ENCODE measurements at regions not wholly inside any gene's neighbourhood (a gene's known extent, or its start where the extent isn't known, plus 50 kb on each side); places are given as distances from the start of the nearest gene placed in this dataset.

GRCh38 chr6:16854986-16855385 is 93.7 kb upstream of the ATXN1 start:
- DNase-seq (ENCODE audit: low read depth in 2 of 2): no peak

- DNase-seq (ENCODE audit: low read depth in 2 of 2): no peak
Observed at GRCh38 chr6:16852671-16853070, 91.4 kb upstream of the ATXN1 start.

DNA sequence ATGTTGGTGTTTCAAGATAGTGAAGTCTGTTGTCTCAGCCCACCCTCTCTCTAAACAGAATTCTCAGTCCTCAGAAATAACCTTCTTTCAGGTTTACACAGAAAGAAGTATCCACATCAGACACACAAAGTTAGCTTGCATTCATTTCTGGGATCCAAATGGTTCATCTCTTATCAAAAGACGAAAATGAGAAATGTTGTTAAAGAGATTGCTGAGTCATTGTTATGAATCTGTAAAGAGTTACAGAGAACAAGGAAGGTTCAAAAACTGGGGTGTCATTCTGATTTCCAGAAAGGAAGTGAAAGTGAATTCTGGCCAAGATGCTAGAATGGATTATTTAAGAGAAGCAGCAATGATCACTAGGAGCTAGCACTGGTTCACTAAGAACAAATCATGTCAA is 90.5 kb upstream of the ATXN1 start:
- no peak for DNase-seq (ENCODE audit: low read depth in 2 of 2)

DNA sequence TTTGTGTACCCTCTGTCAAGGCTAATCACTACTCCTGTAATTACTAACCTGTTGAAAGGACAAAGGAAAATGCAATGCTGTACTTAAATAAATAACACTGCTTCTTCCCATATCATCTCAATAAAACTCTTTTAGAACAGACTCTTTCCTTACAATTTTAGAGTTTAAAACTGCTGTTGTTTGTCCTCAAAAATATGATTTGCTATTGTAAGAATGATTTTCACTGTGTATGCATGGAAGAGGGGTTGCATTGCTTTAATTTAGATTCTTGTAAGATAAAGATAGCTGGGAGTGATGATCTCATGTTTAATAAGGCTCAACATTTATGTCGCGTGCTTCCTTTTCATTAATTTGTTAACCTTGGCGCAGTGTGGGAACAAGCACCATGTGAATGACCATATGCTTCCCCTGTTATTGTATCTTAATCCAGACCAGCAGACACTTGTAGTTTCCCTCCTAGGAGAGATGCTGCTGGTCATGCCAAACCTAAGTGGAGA is 89.8 kb upstream of the ATXN1 start:
- DNase-seq (ENCODE audit: low read depth in 2 of 2): no peak

GRCh38 chr6:16850681-16851026 is 89.4 kb upstream of the ATXN1 start:
- no peak for DNase-seq (ENCODE audit: low read depth in 2 of 2)

GRCh38 chr6:16849988-16850680 is 88.9 kb upstream of the ATXN1 start:
- DNase-seq (ENCODE audit: low read depth in 2 of 2): no peak

- DNase-seq (ENCODE audit: low read depth in 2 of 2): no peak
Observed at GRCh38 chr6:16849280-16849987, 88.2 kb upstream of the ATXN1 start.

GRCh38 chr6:16846399-16846778 is 85.1 kb upstream of the ATXN1 start:
- DNase-seq (ENCODE audit: low read depth in 2 of 2): no peak

DNA sequence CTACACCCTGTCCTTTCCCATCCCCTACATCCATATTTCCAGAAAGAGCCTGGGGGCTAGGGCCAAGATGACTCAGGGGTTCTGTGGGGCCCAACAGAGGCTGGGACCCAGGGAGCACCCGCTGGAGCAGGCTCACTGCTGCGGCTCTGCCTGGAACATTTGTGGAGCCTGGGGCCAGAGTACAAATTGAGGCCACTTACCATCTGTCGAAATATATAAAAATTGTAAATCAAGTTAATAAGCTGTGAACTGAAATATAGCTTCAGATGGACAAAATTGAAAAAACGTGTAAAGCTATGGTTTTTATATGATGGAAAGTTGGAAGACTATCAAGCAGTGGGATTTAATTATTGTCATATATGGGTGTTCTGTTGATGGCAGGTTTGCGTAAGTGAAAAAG is 82.9 kb upstream of the ATXN1 start:
- no peak for DNase-seq (ENCODE audit: low read depth in 2 of 2)

DNA sequence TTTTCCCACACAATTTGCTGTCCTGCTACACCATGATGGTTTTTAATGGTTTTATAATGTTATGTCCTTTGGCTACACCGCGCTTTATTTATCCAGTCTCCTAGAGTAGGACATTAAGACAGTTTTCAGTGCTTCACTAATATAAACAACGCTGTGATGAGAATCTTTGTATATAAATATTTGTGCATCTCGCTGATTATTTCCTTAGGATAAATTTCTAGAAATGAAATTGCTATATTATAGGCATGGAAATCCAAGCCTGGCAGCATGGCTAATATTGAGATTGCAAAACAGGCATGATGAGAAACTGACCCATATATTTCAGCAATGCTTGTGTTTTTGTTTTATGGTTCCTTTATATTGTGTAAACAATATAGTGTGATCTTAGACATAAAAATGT is 81.4 kb upstream of the ATXN1 start:
- no peak for DNase-seq (ENCODE audit: low read depth in 2 of 2)

DNA sequence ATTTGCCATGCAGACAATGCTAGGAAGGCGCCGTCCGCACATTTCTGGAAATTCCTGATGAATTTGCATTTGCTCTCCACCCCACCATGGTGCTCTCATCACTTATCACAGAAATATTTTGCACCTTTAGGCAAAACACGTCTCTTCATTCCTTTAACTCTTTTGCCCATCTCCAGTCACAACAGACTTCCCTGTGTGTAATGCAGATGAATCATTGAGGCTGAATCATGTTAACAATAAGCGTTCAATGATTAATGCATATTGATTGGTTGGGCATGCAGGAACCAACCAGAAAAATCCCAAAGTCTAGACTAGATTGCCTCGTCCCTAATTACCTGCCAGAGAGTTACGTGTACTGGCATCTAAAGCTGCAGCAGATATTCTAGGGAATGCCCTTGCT is 80.0 kb upstream of the ATXN1 start:
- DNase-seq (ENCODE audit: low read depth in 2 of 2): no peak

- DNase-seq (ENCODE audit: low read depth in 2 of 2): no peak
Observed at GRCh38 chr6:16840725-16841124, 79.5 kb upstream of the ATXN1 start.

DNA sequence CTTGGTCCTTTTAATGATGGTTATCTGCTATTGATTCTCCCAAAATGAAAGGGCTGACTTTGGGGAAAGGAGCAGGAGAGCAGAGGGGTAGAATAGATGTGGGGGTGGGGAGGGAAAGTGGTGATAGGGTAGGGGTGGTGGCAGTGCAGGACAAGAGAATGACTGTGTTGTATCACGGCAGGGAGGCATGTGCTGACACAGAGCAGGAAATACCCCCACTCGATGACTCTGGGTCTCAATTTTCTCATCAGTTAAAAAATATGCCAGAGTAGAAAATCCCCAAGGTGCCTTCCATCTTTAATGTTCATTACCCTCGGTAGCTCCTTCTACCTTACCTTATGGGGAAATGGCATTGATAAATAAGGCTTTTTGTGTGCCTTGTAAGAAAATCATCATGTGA is 79.0 kb upstream of the ATXN1 start:
- no peak for DNase-seq (ENCODE audit: low read depth in 2 of 2)

DNA sequence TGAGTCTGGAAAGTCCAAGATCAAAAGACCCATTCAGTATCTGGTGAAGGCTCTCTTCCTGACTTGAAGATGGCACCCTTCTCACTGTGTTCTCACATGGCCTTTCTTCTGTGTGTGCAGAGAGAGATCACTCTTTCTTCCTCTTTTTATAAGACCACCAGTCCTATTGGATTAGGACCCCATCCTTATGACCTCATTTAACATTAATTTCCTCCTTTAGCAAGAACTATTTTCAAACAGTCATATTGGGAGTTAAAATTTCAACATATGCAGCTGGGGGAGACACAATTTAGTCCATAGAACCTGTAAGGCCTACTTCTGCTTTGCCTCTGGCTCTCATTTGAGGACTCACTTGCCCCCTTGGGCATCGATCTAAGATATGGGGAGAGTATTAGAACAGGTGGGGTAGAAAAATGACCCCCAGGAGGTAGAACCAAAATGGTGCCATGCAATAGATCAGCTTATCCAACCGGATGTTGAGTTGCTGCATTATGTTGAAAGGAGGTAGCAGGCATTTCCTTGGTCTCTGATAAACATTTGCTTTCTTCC is 78.4 kb upstream of the ATXN1 start:
- DNase-seq (ENCODE audit: low read depth in 2 of 2): no peak

GRCh38 chr6:16837217-16837972 is 76.1 kb upstream of the ATXN1 start:
- DNase-seq (ENCODE audit: low read depth in 2 of 2): no peak

GRCh38 chr6:16836144-16836981 is 75.1 kb upstream of the ATXN1 start:
- no peak for DNase-seq (ENCODE audit: low read depth in 2 of 2)

DNA sequence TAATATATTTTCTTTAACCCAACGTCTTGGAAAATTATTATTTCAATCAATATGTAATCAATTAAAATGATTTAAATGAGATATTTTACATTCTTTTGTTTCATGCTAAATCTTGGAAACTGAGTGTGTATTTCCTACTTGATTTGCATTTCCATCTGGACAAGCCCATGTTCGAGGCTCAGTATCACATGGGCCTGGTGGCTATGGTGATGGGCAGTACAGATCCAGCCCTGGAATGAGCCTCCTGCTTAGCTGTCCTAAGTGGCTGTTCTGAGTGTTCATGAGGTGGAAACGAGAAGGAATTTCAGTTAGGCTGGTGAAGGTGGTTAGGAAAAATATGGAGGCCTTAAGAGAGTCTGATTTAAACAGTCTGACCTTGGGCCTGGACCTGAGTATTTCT is 73.0 kb upstream of the ATXN1 start:
- DNase-seq (ENCODE audit: low read depth in 2 of 2): no peak

GRCh38 chr6:16832721-16833120 is 71.5 kb upstream of the ATXN1 start:
- DNase-seq (ENCODE audit: low read depth in 2 of 2): no peak

- no peak for DNase-seq (ENCODE audit: low read depth in 2 of 2)
Observed at GRCh38 chr6:16832043-16832567, 70.8 kb upstream of the ATXN1 start.

GRCh38 chr6:16831136-16831535 is 69.9 kb upstream of the ATXN1 start:
- no peak for DNase-seq (ENCODE audit: low read depth in 2 of 2)

GRCh38 chr6:16828058-16828457 is 66.8 kb upstream of the ATXN1 start:
- no peak for DNase-seq (ENCODE audit: low read depth in 2 of 2)
